Liver (tissue), 3 donors: ENCODE measurements at regions not wholly inside any gene's neighbourhood (a gene's known extent, or its start where the extent isn't known, plus 50 kb on each side); places are given as distances from the start of the nearest gene placed in this dataset.

Source experiments
- ATF3 ChIP-seq: IDR thresholded peaks from 2 replicates; pipeline ENCODE4 v1.6.1; 2016; ENCODE audit warnings: antibody characterized with exemption
- JUND ChIP-seq, 2 donors: IDR thresholded peaks; 2 replicates each; pipeline ENCODE4 v1.6.1; 2016; ENCODE audit warnings: antibody characterized with exemption in 2 of 2
- REST ChIP-seq: IDR thresholded peaks from 2 replicates; pipeline ENCODE4 v1.6.1; 2016; ENCODE audit warnings: antibody characterized with exemption, mild to moderate bottlenecking
- TAF1 ChIP-seq: conservative IDR thresholded peaks from 2 replicates; pipeline ENCODE4 v1.6.1; 2016; ENCODE audit warnings: antibody characterized with exemption, mild to moderate bottlenecking
- YY1 ChIP-seq: IDR thresholded peaks from 2 replicates; pipeline ENCODE4 v1.6.1; 2016; ENCODE audit warnings: antibody characterized with exemption, mild to moderate bottlenecking
- TF ChIP-seq, protein P1 (sequence below): fragments of 150-350 bp; IDR thresholded peaks from 2 replicates; pipeline ENCODE4 v1.5.1; 2017; ENCODE audit warnings: improper control_type of control experiment, low read depth, low read length; ENCODE audit not compliant: missing input control
- TF ChIP-seq, protein P2 (sequence below): IDR thresholded peaks from 2 replicates; pipeline ENCODE4 v1.6.1; 2016; ENCODE audit warnings: antibody characterized with exemption
- donor health status: healthy.
- donor health status: healthy.

DNA sequence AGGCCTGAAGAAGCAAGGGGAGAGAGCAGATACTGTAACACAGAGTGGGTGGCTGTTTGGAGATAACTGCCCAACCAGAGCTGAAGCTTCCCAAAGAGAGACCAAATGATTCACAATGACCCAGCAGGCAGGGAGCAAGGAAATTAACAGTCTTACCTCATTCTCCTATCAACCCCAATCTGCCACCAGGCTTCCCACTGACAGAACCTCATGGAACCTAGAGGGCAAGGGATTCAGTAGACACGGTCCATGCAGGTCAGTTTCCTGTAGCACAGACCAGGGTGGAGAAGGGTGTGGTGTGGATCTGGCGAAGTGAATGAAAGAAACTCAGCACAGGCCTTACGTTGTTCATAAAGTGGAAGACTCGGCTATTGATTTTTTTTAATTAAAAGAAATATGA, 60.7 kb upstream of the ALB start:
- TF ChIP-seq, protein P1, sequence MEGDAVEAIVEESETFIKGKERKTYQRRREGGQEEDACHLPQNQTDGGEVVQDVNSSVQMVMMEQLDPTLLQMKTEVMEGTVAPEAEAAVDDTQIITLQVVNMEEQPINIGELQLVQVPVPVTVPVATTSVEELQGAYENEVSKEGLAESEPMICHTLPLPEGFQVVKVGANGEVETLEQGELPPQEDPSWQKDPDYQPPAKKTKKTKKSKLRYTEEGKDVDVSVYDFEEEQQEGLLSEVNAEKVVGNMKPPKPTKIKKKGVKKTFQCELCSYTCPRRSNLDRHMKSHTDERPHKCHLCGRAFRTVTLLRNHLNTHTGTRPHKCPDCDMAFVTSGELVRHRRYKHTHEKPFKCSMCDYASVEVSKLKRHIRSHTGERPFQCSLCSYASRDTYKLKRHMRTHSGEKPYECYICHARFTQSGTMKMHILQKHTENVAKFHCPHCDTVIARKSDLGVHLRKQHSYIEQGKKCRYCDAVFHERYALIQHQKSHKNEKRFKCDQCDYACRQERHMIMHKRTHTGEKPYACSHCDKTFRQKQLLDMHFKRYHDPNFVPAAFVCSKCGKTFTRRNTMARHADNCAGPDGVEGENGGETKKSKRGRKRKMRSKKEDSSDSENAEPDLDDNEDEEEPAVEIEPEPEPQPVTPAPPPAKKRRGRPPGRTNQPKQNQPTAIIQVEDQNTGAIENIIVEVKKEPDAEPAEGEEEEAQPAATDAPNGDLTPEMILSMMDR: no peak
- TF ChIP-seq YY1 (peak; percentile 63), REST (peak; percentile 68), ATF3 (no peak), JUND (IDR thresholded peaks at IDR 0.05) (peak in 1 of 2 donors; percentile 23), TAF1 (peak; percentile 94)
- TF ChIP-seq, protein P2, sequence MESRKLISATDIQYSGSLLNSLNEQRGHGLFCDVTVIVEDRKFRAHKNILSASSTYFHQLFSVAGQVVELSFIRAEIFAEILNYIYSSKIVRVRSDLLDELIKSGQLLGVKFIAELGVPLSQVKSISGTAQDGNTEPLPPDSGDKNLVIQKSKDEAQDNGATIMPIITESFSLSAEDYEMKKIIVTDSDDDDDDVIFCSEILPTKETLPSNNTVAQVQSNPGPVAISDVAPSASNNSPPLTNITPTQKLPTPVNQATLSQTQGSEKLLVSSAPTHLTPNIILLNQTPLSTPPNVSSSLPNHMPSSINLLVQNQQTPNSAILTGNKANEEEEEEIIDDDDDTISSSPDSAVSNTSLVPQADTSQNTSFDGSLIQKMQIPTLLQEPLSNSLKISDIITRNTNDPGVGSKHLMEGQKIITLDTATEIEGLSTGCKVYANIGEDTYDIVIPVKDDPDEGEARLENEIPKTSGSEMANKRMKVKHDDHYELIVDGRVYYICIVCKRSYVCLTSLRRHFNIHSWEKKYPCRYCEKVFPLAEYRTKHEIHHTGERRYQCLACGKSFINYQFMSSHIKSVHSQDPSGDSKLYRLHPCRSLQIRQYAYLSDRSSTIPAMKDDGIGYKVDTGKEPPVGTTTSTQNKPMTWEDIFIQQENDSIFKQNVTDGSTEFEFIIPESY: no peak
